ENCODE measurements at regions not wholly inside any gene's neighbourhood (a gene's known extent, or its start where the extent isn't known, plus 50 kb on each side); places are given as distances from the start of the nearest gene placed in this dataset.

DNA sequence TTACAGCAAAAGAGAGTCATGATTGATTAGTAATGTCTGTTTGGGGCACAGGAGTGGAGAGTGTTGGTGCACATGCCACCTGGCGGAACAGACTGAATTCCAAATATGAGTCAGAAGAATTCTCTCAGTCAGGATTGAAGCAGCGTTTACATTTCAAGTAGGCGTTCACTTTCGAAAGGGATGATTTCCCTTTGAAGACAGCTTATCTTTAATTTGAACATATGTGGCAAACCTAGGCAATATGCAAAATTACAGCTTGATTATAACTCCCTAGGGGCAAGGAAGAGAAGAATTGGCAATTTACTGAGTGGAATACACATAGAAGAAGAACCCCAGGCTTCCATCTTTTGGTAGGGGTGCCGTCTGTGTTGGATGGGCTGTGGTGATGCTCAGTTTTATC lies 235.8 kb downstream of the HAPSTR1 start:
- no peak overlapping the region for H2BK120ac ChIP-seq (ENCODE audit: insufficient read depth, low read length, poor library complexity)
- H3K4me3 ChIP-seq (ENCODE audit: low read depth, low read length) = no peak overlapping the region
- H3K23ac ChIP-seq (ENCODE audit: low read length) = no peak overlapping the region
- H4K91ac ChIP-seq (ENCODE audit: low read depth, low read length) = no peak overlapping the region
- no peak overlapping the region for H3K18ac ChIP-seq (ENCODE audit: low read length)
- no peak overlapping the region for H4K12ac ChIP-seq (ENCODE audit: low read depth, low read length)
- WGBS (ENCODE audit: extremely low coverage, insufficient coverage, insufficient read length) = no CpG with 5 or more reads among the region's 5 CpGs
- no peak overlapping the region for H3K4ac ChIP-seq (ENCODE audit: low read depth, low read length)
- H2AK5ac ChIP-seq (ENCODE audit: low read length) = no peak overlapping the region
- no peak overlapping the region for H3K27ac ChIP-seq (ENCODE audit: low read depth, low read length)
- no peaks in the 10 kb centered on the region for H3K79me1 ChIP-seq (ENCODE audit: low read length)
- no peak overlapping the region for H3K14ac ChIP-seq (ENCODE audit: low read length)
- H3K9ac ChIP-seq (ENCODE audit: low read length) = no peak overlapping the region
- H3K4me1 ChIP-seq (ENCODE audit: control insufficient read depth in 1 of 2, insufficient read depth in 2 of 2, low read length in 2 of 2) = no peaks in the 10 kb centered on the region
- no peaks in the 10 kb centered on the region for H3K27me3 ChIP-seq (ENCODE audit: insufficient read depth, low read length)
- H4K8ac ChIP-seq (ENCODE audit: low read depth, low read length) = no peak overlapping the region
- no peaks in the 10 kb centered on the region for H3K36me3 ChIP-seq (ENCODE audit: control insufficient read depth in 1 of 2, insufficient read depth in 2 of 2, low read length in 2 of 2)
- H3K79me2 ChIP-seq (ENCODE audit: control insufficient read depth, insufficient read depth, low read length, poor library complexity) = no peaks in the 10 kb centered on the region
- DNase-seq = no peak
- no peak overlapping the region for H2BK12ac ChIP-seq (ENCODE audit: low read length)
- no peak overlapping the region for H3K4me2 ChIP-seq (ENCODE audit: low read length)
- no peak overlapping the region for H2AFZ ChIP-seq (ENCODE audit: insufficient read depth, low read length, poor library complexity)
- no peak overlapping the region for H2BK5ac ChIP-seq (ENCODE audit: low read depth, low read length, poor library complexity)
- no peaks in the 10 kb centered on the region for H3K9me3 ChIP-seq (ENCODE audit: insufficient read depth, low read depth, low read length)

DNA sequence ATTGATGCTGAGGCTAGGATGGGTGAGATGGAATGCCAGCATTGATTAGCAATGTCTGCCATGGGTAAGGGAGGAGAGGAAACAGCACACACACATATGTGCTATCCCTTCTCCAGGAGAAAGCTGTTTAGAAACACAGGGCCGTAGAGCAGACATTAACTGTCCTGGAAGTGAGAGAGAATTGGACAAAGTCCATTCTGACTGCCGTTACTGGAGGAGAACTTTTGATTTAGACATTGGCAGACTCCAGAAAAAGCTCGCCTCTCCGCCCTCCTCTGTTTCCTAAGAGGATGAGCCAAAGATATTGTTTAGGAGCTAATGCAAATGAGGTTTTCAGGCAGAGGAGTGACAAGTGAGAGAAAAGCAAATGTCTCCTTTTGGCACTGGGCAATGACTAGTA lies 237.0 kb downstream of the HAPSTR1 start:
- no peaks in the 10 kb centered on the region for H3K27me3 ChIP-seq (ENCODE audit: insufficient read depth, low read length)
- H2BK12ac ChIP-seq (ENCODE audit: low read length) = no peak overlapping the region
- no peaks in the 10 kb centered on the region for H3K36me3 ChIP-seq (ENCODE audit: control insufficient read depth in 1 of 2, insufficient read depth in 2 of 2, low read length in 2 of 2)
- no peak overlapping the region for H3K18ac ChIP-seq (ENCODE audit: low read length)
- H4K91ac ChIP-seq (ENCODE audit: low read depth, low read length) = no peak overlapping the region
- no peaks in the 10 kb centered on the region for H3K4me1 ChIP-seq (ENCODE audit: control insufficient read depth in 1 of 2, insufficient read depth in 2 of 2, low read length in 2 of 2)
- no peak overlapping the region for H2BK5ac ChIP-seq (ENCODE audit: low read depth, low read length, poor library complexity)
- H3K9me3 ChIP-seq (ENCODE audit: insufficient read depth, low read depth, low read length) = no peaks in the 10 kb centered on the region
- no peaks in the 10 kb centered on the region for H3K79me2 ChIP-seq (ENCODE audit: control insufficient read depth, insufficient read depth, low read length, poor library complexity)
- no peak overlapping the region for H3K4me2 ChIP-seq (ENCODE audit: low read length)
- no CpG with 5 or more reads among the region's 4 CpGs for WGBS (ENCODE audit: extremely low coverage, insufficient coverage, insufficient read length)
- H4K8ac ChIP-seq (ENCODE audit: low read depth, low read length) = no peak overlapping the region
- no peak overlapping the region for H3K23ac ChIP-seq (ENCODE audit: low read length)
- H3K79me1 ChIP-seq (ENCODE audit: low read length) = no peaks in the 10 kb centered on the region
- H2AFZ ChIP-seq (ENCODE audit: insufficient read depth, low read length, poor library complexity) = no peak overlapping the region
- no peak overlapping the region for H2BK120ac ChIP-seq (ENCODE audit: insufficient read depth, low read length, poor library complexity)
- no peak overlapping the region for H3K27ac ChIP-seq (ENCODE audit: low read depth, low read length)
- H3K9ac ChIP-seq (ENCODE audit: low read length) = no peak overlapping the region
- H3K4ac ChIP-seq (ENCODE audit: low read depth, low read length) = no peak overlapping the region
- no peak overlapping the region for H4K12ac ChIP-seq (ENCODE audit: low read depth, low read length)
- H2AK5ac ChIP-seq (ENCODE audit: low read length) = no peak overlapping the region
- H3K14ac ChIP-seq (ENCODE audit: low read length) = no peak overlapping the region
- no peak for DNase-seq
- H3K4me3 ChIP-seq (ENCODE audit: low read depth, low read length) = no peak overlapping the region

DNA sequence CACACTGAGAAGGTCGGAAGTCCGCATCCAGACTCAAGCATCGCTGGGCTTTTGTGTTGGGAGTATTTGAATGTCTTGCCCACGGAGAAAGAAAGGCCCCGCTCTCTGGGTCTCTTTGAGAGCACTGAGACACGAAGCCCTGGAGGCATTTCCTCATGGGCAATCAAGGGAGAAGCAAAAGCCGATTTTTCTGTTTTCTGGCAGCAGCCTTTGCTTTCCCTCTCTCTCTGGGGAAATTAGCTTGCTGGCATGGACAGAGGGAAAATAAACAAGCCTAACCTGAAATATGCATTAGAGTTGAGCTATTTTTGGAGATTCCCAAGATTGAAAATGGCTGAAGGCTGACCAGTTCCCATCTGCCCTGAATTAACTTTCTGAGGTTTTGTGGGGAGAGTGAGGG lies 238.7 kb downstream of the HAPSTR1 start:
- H3K4ac ChIP-seq (ENCODE audit: low read depth, low read length) = no peak overlapping the region
- no peak for DNase-seq
- H3K23ac ChIP-seq (ENCODE audit: low read length) = no peak overlapping the region
- H3K18ac ChIP-seq (ENCODE audit: low read length) = no peak overlapping the region
- no peak overlapping the region for H2BK120ac ChIP-seq (ENCODE audit: insufficient read depth, low read length, poor library complexity)
- no peak overlapping the region for H2AFZ ChIP-seq (ENCODE audit: insufficient read depth, low read length, poor library complexity)
- H3K27ac ChIP-seq (ENCODE audit: low read depth, low read length) = no peak overlapping the region
- no peak overlapping the region for H3K14ac ChIP-seq (ENCODE audit: low read length)
- H3K79me2 ChIP-seq (ENCODE audit: control insufficient read depth, insufficient read depth, low read length, poor library complexity) = no peaks in the 10 kb centered on the region
- no peaks in the 10 kb centered on the region for H3K27me3 ChIP-seq (ENCODE audit: insufficient read depth, low read length)
- H3K4me3 ChIP-seq (ENCODE audit: low read depth, low read length) = no peak overlapping the region
- no peak overlapping the region for H4K12ac ChIP-seq (ENCODE audit: low read depth, low read length)
- no peaks in the 10 kb centered on the region for H3K9me3 ChIP-seq (ENCODE audit: insufficient read depth, low read depth, low read length)
- H4K91ac ChIP-seq (ENCODE audit: low read depth, low read length) = no peak overlapping the region
- H4K8ac ChIP-seq (ENCODE audit: low read depth, low read length) = no peak overlapping the region
- WGBS (ENCODE audit: extremely low coverage, insufficient coverage, insufficient read length) = no CpG with 5 or more reads among the region's 7 CpGs
- no peak overlapping the region for H3K4me2 ChIP-seq (ENCODE audit: low read length)
- H3K9ac ChIP-seq (ENCODE audit: low read length) = no peak overlapping the region
- H3K4me1 ChIP-seq (ENCODE audit: control insufficient read depth in 1 of 2, insufficient read depth in 2 of 2, low read length in 2 of 2) = no peaks in the 10 kb centered on the region
- H3K79me1 ChIP-seq (ENCODE audit: low read length) = no peaks in the 10 kb centered on the region
- H3K36me3 ChIP-seq (ENCODE audit: control insufficient read depth in 1 of 2, insufficient read depth in 2 of 2, low read length in 2 of 2) = no peaks in the 10 kb centered on the region
- H2BK5ac ChIP-seq (ENCODE audit: low read depth, low read length, poor library complexity) = no peak overlapping the region
- H2AK5ac ChIP-seq (ENCODE audit: low read length) = no peak overlapping the region
- H2BK12ac ChIP-seq (ENCODE audit: low read length) = no peak overlapping the region

DNA sequence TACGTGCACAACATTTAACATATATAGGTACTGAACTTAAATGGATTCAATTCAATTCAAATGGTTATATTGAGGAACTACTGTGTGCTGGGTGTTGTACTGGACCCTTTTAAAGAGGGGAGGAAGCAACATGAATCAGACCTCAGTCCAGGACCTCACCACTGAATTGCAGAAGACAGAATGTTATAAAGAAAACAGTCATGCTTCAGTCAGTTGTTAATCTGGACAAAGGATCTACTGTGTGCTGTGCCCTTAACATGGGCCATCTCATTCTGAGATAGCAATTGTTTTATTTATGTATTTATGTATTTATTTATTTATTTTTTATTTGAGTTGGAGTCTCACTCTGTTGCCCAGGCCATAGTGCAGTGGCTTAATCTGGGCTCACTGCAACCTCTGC lies 240.1 kb downstream of the HAPSTR1 start:
- Histone ChIP-seq H2AFZ (ENCODE audit: insufficient read depth, low read length, poor library complexity) (no peak overlapping the region), H3K79me1 (ENCODE audit: low read length) (no peaks in the 10 kb centered on the region), H2BK5ac (ENCODE audit: low read depth, low read length, poor library complexity) (no peak overlapping the region), H3K4me2 (ENCODE audit: low read length) (no peak overlapping the region), H3K14ac (ENCODE audit: low read length) (no peak overlapping the region), H4K91ac (ENCODE audit: low read depth, low read length) (no peak overlapping the region), H2BK12ac (ENCODE audit: low read length) (no peak overlapping the region), H3K4me1 (ENCODE audit: control insufficient read depth in 1 of 2, insufficient read depth in 2 of 2, low read length in 2 of 2) (no peaks in the 10 kb centered on the region), H2BK120ac (ENCODE audit: insufficient read depth, low read length, poor library complexity) (no peak overlapping the region), H3K79me2 (ENCODE audit: control insufficient read depth, insufficient read depth, low read length, poor library complexity) (no peaks in the 10 kb centered on the region), H3K4me3 (ENCODE audit: low read depth, low read length) (no peak overlapping the region), H4K8ac (ENCODE audit: low read depth, low read length) (no peak overlapping the region), H3K9ac (ENCODE audit: low read length) (no peak overlapping the region), H2AK5ac (ENCODE audit: low read length) (no peak overlapping the region), H3K9me3 (ENCODE audit: insufficient read depth, low read depth, low read length) (no peaks in the 10 kb centered on the region), H3K4ac (ENCODE audit: low read depth, low read length) (no peak overlapping the region), H4K12ac (ENCODE audit: low read depth, low read length) (no peak overlapping the region), H3K23ac (ENCODE audit: low read length) (no peak overlapping the region), H3K27me3 (ENCODE audit: insufficient read depth, low read length) (no peaks in the 10 kb centered on the region), H3K36me3 (ENCODE audit: control insufficient read depth in 1 of 2, insufficient read depth in 2 of 2, low read length in 2 of 2) (no peaks in the 10 kb centered on the region), H3K27ac (ENCODE audit: low read depth, low read length) (no peak overlapping the region), H3K18ac (ENCODE audit: low read length) (no peak overlapping the region)
- no CpG with 5 or more reads among the region's 1 CpG for WGBS (ENCODE audit: extremely low coverage, insufficient coverage, insufficient read length)
- no peak for DNase-seq
